ENCODE measurements at regions not wholly inside any gene's neighbourhood (a gene's known extent, or its start where the extent isn't known, plus 50 kb on each side); places are given as distances from the start of the nearest gene placed in this dataset.
"Not testable (repeated sequence)": the region's sequence is repeated elsewhere in the genome, so short reads cannot be mapped to it uniquely, and the experiment has no call there.

DNA sequence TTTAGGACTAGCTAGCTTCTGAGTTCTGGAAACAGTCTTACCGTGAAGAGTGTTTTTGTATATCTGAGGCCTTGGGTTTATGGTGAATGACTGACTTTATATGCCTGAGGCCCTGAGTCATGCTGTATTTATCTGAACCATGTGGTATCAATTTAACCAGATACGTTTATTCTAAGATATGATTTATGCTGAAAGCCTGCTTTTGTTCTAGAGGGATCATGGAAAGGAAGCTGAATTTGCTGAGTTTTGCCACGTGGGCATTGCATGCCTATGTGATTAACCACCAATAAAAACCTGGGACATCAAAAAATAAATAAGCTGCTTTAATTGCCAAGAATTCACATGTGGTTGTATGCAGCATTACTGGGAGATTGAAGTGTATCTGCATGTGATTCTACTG, 1374.7 kb upstream of the PCDH10 start:
- not testable (repeated sequence) for DNase-seq (ENCODE audit: low spot score)

DNA sequence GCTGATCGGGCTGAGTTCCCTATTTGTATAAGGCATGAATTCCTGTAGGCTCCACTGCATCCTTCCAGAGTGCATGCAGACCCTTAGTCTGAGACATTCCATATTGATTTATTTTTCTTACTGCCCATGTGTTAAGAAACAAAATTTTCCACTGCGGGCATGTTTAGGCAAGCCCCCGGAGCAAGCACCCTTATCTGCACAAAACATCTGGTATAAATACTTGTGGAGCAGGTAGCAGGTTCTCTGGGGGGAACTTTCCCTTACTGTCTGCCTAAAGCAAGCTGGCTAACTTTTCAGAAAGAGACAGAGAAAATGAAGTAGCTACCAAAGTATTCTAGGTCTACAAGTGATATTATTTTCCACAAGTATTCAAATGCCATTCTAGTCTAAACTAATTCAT, 1338.5 kb upstream of the PCDH10 start:
- not testable (repeated sequence) for DNase-seq (ENCODE audit: low spot score)

All from HuH-7 (cell line).